ENCODE measurements at regions not wholly inside any gene's neighbourhood (a gene's known extent, or its start where the extent isn't known, plus 50 kb on each side); places are given as distances from the start of the nearest gene placed in this dataset.

GRCh38 chr6:44646355-44646754 is 258.8 kb downstream of the CDC5L start:
- TF ChIP-seq CTCF (IDR thresholded peaks at IDR 0.05) (no peak), POLR2A (IDR thresholded peaks at IDR 0.05) (no peak)

All from Peyer's patch (tissue), 4 donors.